Thyroid gland (tissue), 4 donors: ENCODE measurements at regions not wholly inside any gene's neighbourhood (a gene's known extent, or its start where the extent isn't known, plus 50 kb on each side); places are given as distances from the start of the nearest gene placed in this dataset.

ENCODE experiments used
- DNase-seq, 2 donors: peaks; one replicate each; pipeline ENCODE4 v3.0.0-alpha.2; 2019
- H3K27ac ChIP-seq, 3 donors: fragments of 200-600 bp; sonication (generic); 1 replicate in 2 of 3; 2 replicates in 1 of 3; pipeline ENCODE4 v1.5.1; 2016 to 2019; ENCODE audit warnings: mild to moderate bottlenecking in 1 of 3, moderate library complexity in 1 of 3
- H3K27me3 ChIP-seq: fragments of 200-600 bp; sonication (generic); one replicate; pipeline ENCODE4 v1.5.1; 2019
- H3K36me3 ChIP-seq, 2 donors: fragments of 200-600 bp; sonication (generic); one replicate each; pipeline ENCODE4 v1.5.1; 2016 to 2019
- H3K4me1 ChIP-seq, 2 donors: fragments of 200-600 bp; sonication (generic); one replicate each; pipeline ENCODE4 v1.5.1; 2017 to 2019
- H3K4me3 ChIP-seq, 3 donors: fragments of 200-600 bp; sonication (generic); replicated peaks in 1 of 3; 1 replicate in 2 of 3; 2 replicates in 1 of 3; pipeline ENCODE4 v1.5.1; 2016; ENCODE audit warnings: mild to moderate bottlenecking in 1 of 3
- H3K9me3 ChIP-seq: fragments of 200-600 bp; sonication (generic); one replicate; pipeline ENCODE4 v1.5.1; 2017
- CTCF ChIP-seq, 6 experiments: fragments of 200-600 bp in 3 of 6; fragments of 450-650 bp in 3 of 6; sonication (generic) in 3 of 6; IDR thresholded peaks; one replicate each; pipeline ENCODE4 v1.5.1; 2016 to 2019; ENCODE audit warnings: antibody characterized with exemption in 6 of 6, mild to moderate bottlenecking in 2 of 6, inconsistent platforms in 1 of 6, moderate library complexity in 1 of 6
- POLR2A ChIP-seq, 2 donors: fragments of 450-650 bp; IDR thresholded peaks; one replicate each; pipeline ENCODE4 v1.6.1; 2017; ENCODE audit warnings: antibody characterized with exemption in 2 of 2, mild to moderate bottlenecking in 2 of 2, moderate library complexity in 1 of 2
- WGBS, 2 donors: methylation state at CpG; one replicate each; pipeline ENCODE4 v1.1.5; 2017; 5-methylcytosine and 5-hydroxymethylcytosine counted together
- intact Hi-C: fragments of 100-400 bp; cut with DNase I; formaldehyde crosslinking; loops from one replicate; pipeline ENCODE4 v1.15.1; 2023

- WGBS, 2 donors, result 68 to 69% methylated on average over 7 of the region's 7 CpGs
- Histone ChIP-seq H3K27ac (no peak overlapping the region), H3K4me1 (peaks cover 0 to 7% of the 10 kb centered on the region in 2 donors), H3K27me3 (no peaks in the 10 kb centered on the region), H3K4me3 (no peak overlapping the region), H3K36me3 (no peaks in the 10 kb centered on the region), H3K9me3 (no peaks in the 10 kb centered on the region)
- no peak for DNase-seq
- TF ChIP-seq POLR2A (IDR thresholded peaks at IDR 0.05), result no peak
- TF ChIP-seq CTCF (IDR thresholded peaks at IDR 0.05), result no peak
- intact Hi-C loops, result no loop called here
Observed at GRCh38 chr19:28471731-28472510, 741.0 kb downstream of the UQCRFS1 start.

GRCh38 chr19:28469544-28469943 lies 743.4 kb downstream of the UQCRFS1 start:
- TF ChIP-seq CTCF (IDR thresholded peaks at IDR 0.05) (no peak), POLR2A (IDR thresholded peaks at IDR 0.05) (no peak)
- Histone ChIP-seq H3K4me1 (peaks cover 0 to 7% of the 10 kb centered on the region in 2 donors), H3K27ac (no peak overlapping the region), H3K36me3 (no peaks in the 10 kb centered on the region), H3K9me3 (no peaks in the 10 kb centered on the region), H3K4me3 (no peak overlapping the region), H3K27me3 (no peaks in the 10 kb centered on the region)
- intact Hi-C loops, result loop anchor here (10.0 kb wide), 2 partner anchors 245 to 415 kb away; no protein-coding TSS in a partner anchor
- 73 to 82% methylated on average over 7 of the region's 7 CpGs for WGBS, 2 donors
- DNase-seq, result no peak

- Histone ChIP-seq H3K27me3 (no peaks in the 10 kb centered on the region), H3K36me3 (no peaks in the 10 kb centered on the region), H3K4me3 (no peak overlapping the region), H3K4me1 (peaks cover 0 to 7% of the 10 kb centered on the region in 2 donors), H3K9me3 (no peaks in the 10 kb centered on the region), H3K27ac (no peak overlapping the region)
- TF ChIP-seq POLR2A (IDR thresholded peaks at IDR 0.05) (no peak), CTCF (IDR thresholded peaks at IDR 0.05) (no peak)
- WGBS, 2 donors, result 33 to 44% methylated on average over 13 to 15 of the region's 17 CpGs
- intact Hi-C loops, result loop anchor here (10.0 kb wide), 2 partner anchors 246 to 416 kb away; no protein-coding TSS in a partner anchor
- DNase-seq, result peak in 1 of 2 donors; percentile 8
Observed at GRCh38 chr19:28468701-28469459, 744.1 kb downstream of the UQCRFS1 start.

GRCh38 chr19:28466107-28467045 lies 746.6 kb downstream of the UQCRFS1 start:
- peak; percentile 62 to 72 for DNase-seq
- intact Hi-C loops, result loop anchor here (10.0 kb wide), 2 partner anchors 248 to 418 kb away; no protein-coding TSS in a partner anchor
- Histone ChIP-seq H3K4me1 (peaks cover 0 to 7% of the 10 kb centered on the region in 2 donors), H3K36me3 (no peaks in the 10 kb centered on the region), H3K27ac (no peak overlapping the region), H3K27me3 (no peaks in the 10 kb centered on the region), H3K9me3 (no peaks in the 10 kb centered on the region), H3K4me3 (no peak overlapping the region)
- 67 to 75% methylated on average over 9 of the region's 9 CpGs for WGBS, 2 donors
- TF ChIP-seq CTCF (IDR thresholded peaks at IDR 0.05), result peak; percentile 28 to 75 (median 56)
- no peak for TF ChIP-seq POLR2A (IDR thresholded peaks at IDR 0.05)
